HepG2 (cell line): ENCODE measurements at regions not wholly inside any gene's neighbourhood (a gene's known extent, or its start where the extent isn't known, plus 50 kb on each side); places are given as distances from the start of the nearest gene placed in this dataset.

Experiments
- BHLHE40 ChIP-seq: IDR thresholded peaks from 2 replicates; pipeline ENCODE4 v1.6.1; 2011; ENCODE audit warnings: low read length, improper control_type of control experiment
- DPF2 ChIP-seq: sonication (generic); formaldehyde crosslinking; IDR thresholded peaks from 2 replicates; pipeline ENCODE4 v1.4.0; 2020; ENCODE audit warnings: mild to moderate bottlenecking, low read depth, missing genetic modification reagents, borderline replicate concordance
- EP300 ChIP-seq, 3 experiments: sonication (generic) in 1 of 3; formaldehyde crosslinking in 1 of 3; IDR thresholded peaks; 2 replicates each; pipeline versions ENCODE4 v1.5.1 to v1.6.1; 2011 to 2020; ENCODE audit warnings: low read depth in 2 of 3, low read length in 2 of 3, borderline replicate concordance in 1 of 3, improper control_type of control experiment in 1 of 3, mild to moderate bottlenecking in 1 of 3, missing genetic modification reagents in 1 of 3, moderate library complexity in 1 of 3
- KAT2B ChIP-seq: fragments of 150-350 bp; IDR thresholded peaks from 2 replicates; pipeline ENCODE4 v1.6.1; 2014; ENCODE audit warnings: low read depth, low read length, borderline replicate concordance
- POLR2AphosphoS5 ChIP-seq: IDR thresholded peaks from 2 replicates; pipeline ENCODE4 v1.6.1; 2012; ENCODE audit warnings: low read depth, low read length
- TBL1XR1 ChIP-seq: fragments of 150-350 bp; IDR thresholded peaks from 2 replicates; pipeline ENCODE4 v1.6.1; 2014; ENCODE audit warnings: borderline replicate concordance, low read length; ENCODE audit not compliant: partially characterized antibody
- TF ChIP-seq, protein P1 (sequence below): IDR thresholded peaks from 2 replicates; pipeline ENCODE4 v1.6.1; 2016; ENCODE audit warnings: control low read depth
- TF ChIP-seq, protein P2 (sequence below): sonication (generic); formaldehyde crosslinking; IDR thresholded peaks from 2 replicates; pipeline ENCODE4 v1.5.0; 2020; ENCODE audit warnings: mild to moderate bottlenecking, missing genetic modification reagents, moderate library complexity

DNA sequence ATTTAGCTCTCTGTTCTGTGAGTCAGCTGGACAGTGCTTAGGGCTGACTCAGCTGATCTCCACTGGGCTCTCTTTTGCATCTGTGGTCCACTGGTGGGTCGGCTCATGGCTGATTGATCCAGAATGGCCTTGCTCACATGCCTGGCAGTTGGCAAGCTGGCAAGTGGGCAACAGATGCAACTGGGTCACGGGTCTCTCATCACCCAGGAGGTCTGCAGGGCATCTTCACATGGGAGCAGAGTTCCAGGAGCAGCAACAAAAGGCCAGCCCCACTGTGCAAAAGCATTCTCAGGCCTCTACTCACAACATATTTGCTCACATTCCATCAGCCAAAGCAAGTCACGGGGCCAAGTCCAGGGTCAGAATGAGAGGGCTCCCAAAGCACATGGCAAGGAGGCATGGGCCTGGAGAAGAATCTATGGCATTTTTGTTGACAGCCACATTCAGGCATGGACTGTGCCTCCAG lies 98.8 kb downstream of the OAT start:
- TF ChIP-seq KAT2B (no peak), TBL1XR1 (no peak), DPF2 (no peak), EP300 (IDR thresholded peaks at IDR 0.05; ENCODE audit: low read depth in 2 of 2, low read length in 2 of 2) (no peak), EP300 (CRISPR knock-in tag; IDR thresholded peaks at IDR 0.05; ENCODE audit: borderline replicate concordance) (no peak), POLR2AphosphoS5 (no peak), BHLHE40 (no peak)
- TF ChIP-seq, protein P1, sequence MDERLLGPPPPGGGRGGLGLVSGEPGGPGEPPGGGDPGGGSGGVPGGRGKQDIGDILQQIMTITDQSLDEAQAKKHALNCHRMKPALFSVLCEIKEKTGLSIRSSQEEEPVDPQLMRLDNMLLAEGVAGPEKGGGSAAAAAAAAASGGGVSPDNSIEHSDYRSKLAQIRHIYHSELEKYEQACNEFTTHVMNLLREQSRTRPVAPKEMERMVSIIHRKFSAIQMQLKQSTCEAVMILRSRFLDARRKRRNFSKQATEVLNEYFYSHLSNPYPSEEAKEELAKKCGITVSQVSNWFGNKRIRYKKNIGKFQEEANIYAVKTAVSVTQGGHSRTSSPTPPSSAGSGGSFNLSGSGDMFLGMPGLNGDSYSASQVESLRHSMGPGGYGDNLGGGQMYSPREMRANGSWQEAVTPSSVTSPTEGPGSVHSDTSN, result no peak
- TF ChIP-seq, protein P2, sequence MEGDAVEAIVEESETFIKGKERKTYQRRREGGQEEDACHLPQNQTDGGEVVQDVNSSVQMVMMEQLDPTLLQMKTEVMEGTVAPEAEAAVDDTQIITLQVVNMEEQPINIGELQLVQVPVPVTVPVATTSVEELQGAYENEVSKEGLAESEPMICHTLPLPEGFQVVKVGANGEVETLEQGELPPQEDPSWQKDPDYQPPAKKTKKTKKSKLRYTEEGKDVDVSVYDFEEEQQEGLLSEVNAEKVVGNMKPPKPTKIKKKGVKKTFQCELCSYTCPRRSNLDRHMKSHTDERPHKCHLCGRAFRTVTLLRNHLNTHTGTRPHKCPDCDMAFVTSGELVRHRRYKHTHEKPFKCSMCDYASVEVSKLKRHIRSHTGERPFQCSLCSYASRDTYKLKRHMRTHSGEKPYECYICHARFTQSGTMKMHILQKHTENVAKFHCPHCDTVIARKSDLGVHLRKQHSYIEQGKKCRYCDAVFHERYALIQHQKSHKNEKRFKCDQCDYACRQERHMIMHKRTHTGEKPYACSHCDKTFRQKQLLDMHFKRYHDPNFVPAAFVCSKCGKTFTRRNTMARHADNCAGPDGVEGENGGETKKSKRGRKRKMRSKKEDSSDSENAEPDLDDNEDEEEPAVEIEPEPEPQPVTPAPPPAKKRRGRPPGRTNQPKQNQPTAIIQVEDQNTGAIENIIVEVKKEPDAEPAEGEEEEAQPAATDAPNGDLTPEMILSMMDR (CRISPR knock-in tag), result no peak
